Loucy (cell line): ENCODE measurements at regions not wholly inside any gene's neighbourhood (a gene's known extent, or its start where the extent isn't known, plus 50 kb on each side); places are given as distances from the start of the nearest gene placed in this dataset.
"Not testable (repeated sequence)": the region's sequence is repeated elsewhere in the genome, so short reads cannot be mapped to it uniquely, and the experiment has no call there.

Experiments used
- CTCF ChIP-seq: fragments of 200-600 bp; sonication (generic); conservative IDR thresholded peaks from 2 replicates; pipeline ENCODE4 v1.5.1; 2014; ENCODE audit warnings: mild to moderate bottlenecking, antibody characterized with exemption, low read length
- EZH2phosphoT487 ChIP-seq: fragments of 200-600 bp; IDR thresholded peaks from 2 replicates; pipeline ENCODE4 v1.6.1; 2018; ENCODE audit warnings: antibody characterized with exemption, mild to moderate bottlenecking, moderate library complexity, borderline replicate concordance

DNA sequence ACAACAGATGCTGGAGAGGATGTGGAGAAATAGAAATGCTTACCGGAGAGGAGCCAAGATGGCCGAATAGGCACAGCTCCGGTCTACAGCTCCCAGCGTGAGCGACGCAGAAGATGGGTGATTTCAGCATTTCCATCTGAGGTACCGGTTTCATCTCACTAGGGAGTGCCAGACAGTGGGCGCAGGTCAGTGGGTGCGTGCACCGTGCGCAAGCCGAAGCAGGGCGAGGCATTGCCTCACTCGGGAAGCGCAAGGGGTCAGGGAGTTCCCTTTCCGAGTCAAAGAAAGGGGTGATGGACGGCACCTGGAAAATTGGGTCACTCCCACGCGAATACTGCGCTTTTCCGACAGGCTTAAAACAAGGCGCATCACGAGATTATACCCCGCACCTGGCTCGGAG, 182.2 kb upstream of the CMC1 start:
- TF ChIP-seq CTCF, EZH2phosphoT487: not testable (repeated sequence)
